GM23338 (cell line): ENCODE measurements at regions not wholly inside any gene's neighbourhood (a gene's known extent, or its start where the extent isn't known, plus 50 kb on each side); places are given as distances from the start of the nearest gene placed in this dataset.

Experiments used
- ATAC-seq: fragments of 200-7000 bp; cut with Tn5 transposase; 3 replicates; pipeline ENCODE4 v1.9.1; 2020
- DNase-seq: peaks from one replicate; pipeline ENCODE4 v3.0.0-alpha.2; 2015; ENCODE audit warnings: low spot score
- H2AFZ ChIP-seq: fragments of 200-600 bp; sonication (generic); 2 replicates; pipeline ENCODE4 v1.8.0; 2016; ENCODE audit warnings: antibody characterized with exemption, mild to moderate bottlenecking, moderate library complexity
- H3F3A ChIP-seq: fragments of 200-600 bp; sonication (generic); replicated peaks from 2 replicates; pipeline ENCODE4 v1.8.0; 2017; ENCODE audit warnings: antibody characterized with exemption, mixed run types, low read depth
- H3K27ac ChIP-seq: fragments of 200-600 bp; sonication (generic); 2 replicates; pipeline ENCODE4 v1.6.1; 2016; ENCODE audit warnings: low read depth
- H3K27me3 ChIP-seq: fragments of 200-600 bp; sonication (generic); 2 replicates; pipeline ENCODE4 v1.8.0; 2016; ENCODE audit warnings: mild to moderate bottlenecking, mixed run types, moderate library complexity; ENCODE audit not compliant: insufficient read depth
- H3K36me3 ChIP-seq: fragments of 200-600 bp; sonication (generic); 2 replicates; pipeline ENCODE4 v1.8.0; 2016; ENCODE audit warnings: mild to moderate bottlenecking; ENCODE audit not compliant: insufficient read depth
- H3K4me1 ChIP-seq: fragments of 200-600 bp; sonication (generic); 2 replicates; pipeline ENCODE4 v1.8.0; 2016; ENCODE audit warnings: mild to moderate bottlenecking, moderate library complexity; ENCODE audit not compliant: insufficient read depth
- H3K4me2 ChIP-seq: fragments of 200-600 bp; sonication (generic); 2 replicates; pipeline ENCODE4 v1.7.1; 2017; ENCODE audit warnings: mixed run types
- H3K4me3 ChIP-seq: fragments of 200-600 bp; sonication (generic); 2 replicates; pipeline ENCODE4 v1.6.1; 2016; ENCODE audit warnings: mixed run types
- H3K79me2 ChIP-seq: fragments of 200-600 bp; sonication (generic); replicated peaks from 2 replicates; pipeline ENCODE4 v1.8.0; 2017; ENCODE audit warnings: mild to moderate bottlenecking; ENCODE audit not compliant: insufficient read depth
- H3K9me2 ChIP-seq: fragments of 200-600 bp; sonication (generic); 2 replicates; pipeline ENCODE4 v1.8.0; 2017; ENCODE audit not compliant: insufficient read depth
- H4K20me1 ChIP-seq: fragments of 200-600 bp; sonication (generic); replicated peaks from 2 replicates; pipeline ENCODE4 v1.8.0; 2017; ENCODE audit warnings: mild to moderate bottlenecking; ENCODE audit not compliant: insufficient read depth
- H3K27ac Mint-ChIP-seq: 2 replicates; pipeline ENCODE4 v1.8.0; 2020; ENCODE audit warnings: inconsistent platforms, mild to moderate bottlenecking, moderate library complexity, mixed read lengths
- H3K27me3 Mint-ChIP-seq: 3 replicates; pipeline ENCODE4 v1.8.0; 2022; ENCODE audit warnings: low read depth, mild to moderate bottlenecking, moderate library complexity, mixed read lengths, inconsistent platforms; ENCODE audit not compliant: insufficient read depth, poor library complexity
- H3K36me3 Mint-ChIP-seq: 3 replicates; pipeline ENCODE4 v1.8.0; 2021; ENCODE audit warnings: low read depth, mild to moderate bottlenecking, inconsistent platforms, moderate library complexity, mixed read lengths
- H3K4me1 Mint-ChIP-seq: 3 replicates; pipeline ENCODE4 v1.8.0; 2020; ENCODE audit warnings: mild to moderate bottlenecking, inconsistent platforms, mixed read lengths
- H3K4me3 Mint-ChIP-seq: 3 replicates; pipeline ENCODE4 v1.8.0; 2021; ENCODE audit warnings: moderate library complexity, mild to moderate bottlenecking, inconsistent platforms, mixed read lengths
- H3K9me3 Mint-ChIP-seq: 3 replicates; pipeline ENCODE4 v1.8.0; 2020; ENCODE audit warnings: moderate library complexity, mild to moderate bottlenecking, inconsistent platforms, mixed read lengths
- EZH2 ChIP-seq: fragments of 200-600 bp; sonication (generic); IDR thresholded peaks from one replicate; pipeline ENCODE4 v1.8.0; 2017; ENCODE audit warnings: antibody characterized with exemption, mild to moderate bottlenecking, low read depth; ENCODE audit not compliant: unreplicated experiment
- JUNB ChIP-seq: IDR thresholded peaks from one replicate; pipeline ENCODE4 v1.6.1; 2016; ENCODE audit warnings: antibody characterized with exemption; ENCODE audit not compliant: unreplicated experiment
- NANOG ChIP-seq: IDR thresholded peaks from 2 replicates; pipeline ENCODE4 v1.6.1; 2016; ENCODE audit warnings: antibody characterized with exemption, borderline replicate concordance
- POLR2AphosphoS5 ChIP-seq: IDR thresholded peaks from 2 replicates; pipeline ENCODE4 v1.6.1; 2016; ENCODE audit warnings: antibody characterized with exemption, low read depth
- STAT1 ChIP-seq: IDR thresholded peaks from one replicate; pipeline ENCODE4 v1.6.1; 2016; ENCODE audit warnings: antibody characterized with exemption; ENCODE audit not compliant: unreplicated experiment
- ZNF114 ChIP-seq: fragments of 250-450 bp; sonication (Bioruptor Pico); IDR thresholded peaks from 2 replicates; pipeline ENCODE4 v1.5.0; 2020; ENCODE audit warnings: mild to moderate bottlenecking, moderate library complexity
- ZNF331 ChIP-seq: fragments of 250-450 bp; sonication (Bioruptor Pico); IDR thresholded peaks from 2 replicates; pipeline ENCODE4 v1.5.0; 2020; ENCODE audit warnings: low read depth, mild to moderate bottlenecking, moderate library complexity
- TF ChIP-seq, protein P1 (sequence below): IDR thresholded peaks from one replicate; pipeline ENCODE4 v1.6.1; 2018; ENCODE audit warnings: antibody characterized with exemption; ENCODE audit not compliant: unreplicated experiment
- TF ChIP-seq, protein P2 (sequence below), 2 experiments: fragments of 200-600 bp in 1 of 2; sonication (generic) in 1 of 2; conservative IDR thresholded peaks; 2 replicates each; pipeline versions ENCODE4 v1.5.1 to v1.6.1; 2016 to 2017; ENCODE audit warnings: antibody characterized with exemption in 2 of 2, low read depth in 2 of 2, mild to moderate bottlenecking in 2 of 2, moderate library complexity in 1 of 2
- TF ChIP-seq, protein P3 (sequence below): IDR thresholded peaks from 2 replicates; pipeline ENCODE4 v1.6.1; 2016; ENCODE audit warnings: antibody characterized with exemption

DNA sequence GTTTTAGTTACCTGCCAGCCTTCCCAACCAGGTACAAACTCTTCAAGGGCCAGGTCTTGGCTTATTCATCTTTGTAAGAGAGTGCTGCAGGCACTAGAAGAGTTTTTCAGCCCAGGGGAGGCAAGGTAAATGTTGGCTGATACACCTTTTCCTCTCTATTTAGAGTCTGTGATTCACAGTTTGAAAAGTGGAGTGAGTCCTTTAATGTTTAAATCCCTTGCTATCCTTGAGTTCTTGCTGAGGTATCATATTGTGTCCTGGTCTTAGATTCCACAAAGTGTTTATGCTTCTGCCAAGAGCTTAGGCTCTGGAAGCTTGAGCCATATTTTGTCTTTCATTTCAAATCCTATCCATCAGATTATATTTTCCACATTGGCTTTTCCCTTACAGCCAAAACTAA lies 52.8 kb upstream of the CITED2 start:
- Histone ChIP-seq H3F3A (no peaks in the 10 kb centered on the region), H3K36me3 (no peaks in the 10 kb centered on the region), H3K79me2 (no peaks in the 10 kb centered on the region), H3K9me2 (no peaks in the 10 kb centered on the region; the same call in 1 of the 2 replicates), H3K4me3 (no peak overlapping the region), H3K4me2 (no peak overlapping the region), H2AFZ (peak overlapping the region; percentile 66), H3K4me1 (peaks cover 11% of the 10 kb centered on the region), H3K27me3 (no peaks in the 10 kb centered on the region), H3K27ac (no peak overlapping the region), H4K20me1 (no peaks in the 10 kb centered on the region)
- Mint-ChIP-seq H3K36me3 (no peaks in the 10 kb centered on the region), H3K4me1 (peaks cover 14% of the 10 kb centered on the region; the same call in 2 of the 3 replicates), H3K9me3 (peaks cover under 1% of the 10 kb centered on the region; the same call in 1 of the 3 replicates), H3K27me3 (peaks cover 4% of the 10 kb centered on the region), H3K27ac (no peak overlapping the region), H3K4me3 (no peak overlapping the region)
- DNase-seq (no peak), ATAC-seq (no peak)
- TF ChIP-seq JUNB: no peak
- TF ChIP-seq ZNF114: no peak
- TF ChIP-seq, protein P1, sequence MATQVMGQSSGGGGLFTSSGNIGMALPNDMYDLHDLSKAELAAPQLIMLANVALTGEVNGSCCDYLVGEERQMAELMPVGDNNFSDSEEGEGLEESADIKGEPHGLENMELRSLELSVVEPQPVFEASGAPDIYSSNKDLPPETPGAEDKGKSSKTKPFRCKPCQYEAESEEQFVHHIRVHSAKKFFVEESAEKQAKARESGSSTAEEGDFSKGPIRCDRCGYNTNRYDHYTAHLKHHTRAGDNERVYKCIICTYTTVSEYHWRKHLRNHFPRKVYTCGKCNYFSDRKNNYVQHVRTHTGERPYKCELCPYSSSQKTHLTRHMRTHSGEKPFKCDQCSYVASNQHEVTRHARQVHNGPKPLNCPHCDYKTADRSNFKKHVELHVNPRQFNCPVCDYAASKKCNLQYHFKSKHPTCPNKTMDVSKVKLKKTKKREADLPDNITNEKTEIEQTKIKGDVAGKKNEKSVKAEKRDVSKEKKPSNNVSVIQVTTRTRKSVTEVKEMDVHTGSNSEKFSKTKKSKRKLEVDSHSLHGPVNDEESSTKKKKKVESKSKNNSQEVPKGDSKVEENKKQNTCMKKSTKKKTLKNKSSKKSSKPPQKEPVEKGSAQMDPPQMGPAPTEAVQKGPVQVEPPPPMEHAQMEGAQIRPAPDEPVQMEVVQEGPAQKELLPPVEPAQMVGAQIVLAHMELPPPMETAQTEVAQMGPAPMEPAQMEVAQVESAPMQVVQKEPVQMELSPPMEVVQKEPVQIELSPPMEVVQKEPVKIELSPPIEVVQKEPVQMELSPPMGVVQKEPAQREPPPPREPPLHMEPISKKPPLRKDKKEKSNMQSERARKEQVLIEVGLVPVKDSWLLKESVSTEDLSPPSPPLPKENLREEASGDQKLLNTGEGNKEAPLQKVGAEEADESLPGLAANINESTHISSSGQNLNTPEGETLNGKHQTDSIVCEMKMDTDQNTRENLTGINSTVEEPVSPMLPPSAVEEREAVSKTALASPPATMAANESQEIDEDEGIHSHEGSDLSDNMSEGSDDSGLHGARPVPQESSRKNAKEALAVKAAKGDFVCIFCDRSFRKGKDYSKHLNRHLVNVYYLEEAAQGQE: no peak
- TF ChIP-seq EZH2: no peak
- TF ChIP-seq NANOG: no peak
- TF ChIP-seq POLR2AphosphoS5: no peak
- no peak for TF ChIP-seq STAT1

DNA sequence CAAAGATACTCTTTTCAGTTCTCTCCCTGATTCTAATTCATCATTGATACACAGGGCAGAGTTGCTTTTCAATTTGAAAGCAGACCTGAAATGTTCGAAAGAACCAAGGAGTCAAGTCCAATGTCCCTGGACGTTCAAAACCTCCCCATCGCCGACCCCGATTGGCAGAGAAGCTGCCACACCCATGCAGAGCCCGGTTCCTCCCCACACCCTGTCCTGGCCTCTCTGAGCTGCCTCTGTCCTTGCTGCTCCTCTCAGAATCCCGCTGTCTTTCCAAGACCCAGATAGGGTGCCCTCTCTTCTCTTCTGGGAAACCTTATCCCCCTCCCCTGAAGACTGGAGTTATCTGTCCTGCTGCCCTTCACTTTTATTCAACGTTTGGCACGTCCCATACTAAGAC lies 52.3 kb upstream of the CITED2 start:
- no peaks in the 10 kb centered on the region for H3K79me2 ChIP-seq
- no peaks in the 10 kb centered on the region for H3F3A ChIP-seq
- no peak overlapping the region for H3K4me3 Mint-ChIP-seq
- no peaks in the 10 kb centered on the region for H3K9me3 Mint-ChIP-seq
- H3K27ac Mint-ChIP-seq: no peak overlapping the region
- H2AFZ ChIP-seq: peak overlapping the region; percentile 66
- no peak overlapping the region for H3K27ac ChIP-seq
- H3K27me3 ChIP-seq: no peaks in the 10 kb centered on the region
- H3K4me3 ChIP-seq: no peak overlapping the region
- H3K27me3 Mint-ChIP-seq: peaks cover 4% of the 10 kb centered on the region
- no peaks in the 10 kb centered on the region for H4K20me1 ChIP-seq
- no peaks in the 10 kb centered on the region for H3K36me3 ChIP-seq
- H3K4me2 ChIP-seq: no peak overlapping the region
- no peaks in the 10 kb centered on the region for H3K36me3 Mint-ChIP-seq
- TF ChIP-seq, protein P2, sequence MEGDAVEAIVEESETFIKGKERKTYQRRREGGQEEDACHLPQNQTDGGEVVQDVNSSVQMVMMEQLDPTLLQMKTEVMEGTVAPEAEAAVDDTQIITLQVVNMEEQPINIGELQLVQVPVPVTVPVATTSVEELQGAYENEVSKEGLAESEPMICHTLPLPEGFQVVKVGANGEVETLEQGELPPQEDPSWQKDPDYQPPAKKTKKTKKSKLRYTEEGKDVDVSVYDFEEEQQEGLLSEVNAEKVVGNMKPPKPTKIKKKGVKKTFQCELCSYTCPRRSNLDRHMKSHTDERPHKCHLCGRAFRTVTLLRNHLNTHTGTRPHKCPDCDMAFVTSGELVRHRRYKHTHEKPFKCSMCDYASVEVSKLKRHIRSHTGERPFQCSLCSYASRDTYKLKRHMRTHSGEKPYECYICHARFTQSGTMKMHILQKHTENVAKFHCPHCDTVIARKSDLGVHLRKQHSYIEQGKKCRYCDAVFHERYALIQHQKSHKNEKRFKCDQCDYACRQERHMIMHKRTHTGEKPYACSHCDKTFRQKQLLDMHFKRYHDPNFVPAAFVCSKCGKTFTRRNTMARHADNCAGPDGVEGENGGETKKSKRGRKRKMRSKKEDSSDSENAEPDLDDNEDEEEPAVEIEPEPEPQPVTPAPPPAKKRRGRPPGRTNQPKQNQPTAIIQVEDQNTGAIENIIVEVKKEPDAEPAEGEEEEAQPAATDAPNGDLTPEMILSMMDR (conservative IDR thresholded peaks at IDR 0.05; ENCODE audit: low read depth in 2 of 2): no peak
- TF ChIP-seq, protein P3, sequence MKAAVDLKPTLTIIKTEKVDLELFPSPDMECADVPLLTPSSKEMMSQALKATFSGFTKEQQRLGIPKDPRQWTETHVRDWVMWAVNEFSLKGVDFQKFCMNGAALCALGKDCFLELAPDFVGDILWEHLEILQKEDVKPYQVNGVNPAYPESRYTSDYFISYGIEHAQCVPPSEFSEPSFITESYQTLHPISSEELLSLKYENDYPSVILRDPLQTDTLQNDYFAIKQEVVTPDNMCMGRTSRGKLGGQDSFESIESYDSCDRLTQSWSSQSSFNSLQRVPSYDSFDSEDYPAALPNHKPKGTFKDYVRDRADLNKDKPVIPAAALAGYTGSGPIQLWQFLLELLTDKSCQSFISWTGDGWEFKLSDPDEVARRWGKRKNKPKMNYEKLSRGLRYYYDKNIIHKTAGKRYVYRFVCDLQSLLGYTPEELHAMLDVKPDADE: no peak
- TF ChIP-seq ZNF331 (CRISPR knock-in tag): no peak
- no peaks in the 10 kb centered on the region; the same call in 1 of the 2 replicates for H3K9me2 ChIP-seq
- H3K4me1 ChIP-seq: peaks cover 11% of the 10 kb centered on the region
- DNase-seq (no peak), ATAC-seq (no peak)
- peaks cover 14% of the 10 kb centered on the region; the same call in 2 of the 3 replicates for H3K4me1 Mint-ChIP-seq
